Activated CD8-positive, alpha-beta memory T cell treated with anti-CD3 and anti-CD28 coated beads, Interleukin-2, amount 10 ng/mL, durations not matched to agents 7 days and 5 days (primary cell): ENCODE measurements at regions not wholly inside any gene's neighbourhood (a gene's known extent, or its start where the extent isn't known, plus 50 kb on each side); places are given as distances from the start of the nearest gene placed in this dataset.

Source experiments
- ATAC-seq: fragments of 150-1000 bp; cut with Tn5 transposase; one replicate; pipeline ENCODE4 v1.10.0; 2021; ENCODE audit warnings: moderate library complexity
- CTCF ChIA-PET: fragments of 350-600 bp; sonication (Branson Sonifier 250); formaldehyde crosslinking; loops from one replicate; lab custom pipeline; 2021; ENCODE audit warnings: antibody characterized with exemption; lab: Charles Lee
- DNase-seq: peaks from one replicate; pipeline ENCODE4 v3.0.0-alpha.2; 2020
- H3K27ac Mint-ChIP-seq: one replicate; pipeline ENCODE4 v1.8.0; 2021; ENCODE audit warnings: mild to moderate bottlenecking, mixed read lengths
- H3K27me3 Mint-ChIP-seq: one replicate; pipeline ENCODE4 v1.8.0; 2021; ENCODE audit warnings: mixed read lengths
- H3K36me3 Mint-ChIP-seq: one replicate; pipeline ENCODE4 v1.8.0; 2021; ENCODE audit warnings: mild to moderate bottlenecking, mixed read lengths
- H3K4me1 Mint-ChIP-seq: one replicate; pipeline ENCODE4 v1.8.0; 2021; ENCODE audit warnings: mixed read lengths
- H3K4me3 Mint-ChIP-seq: one replicate; pipeline ENCODE4 v1.8.0; 2021; ENCODE audit warnings: mild to moderate bottlenecking, moderate library complexity, mixed read lengths
- H3K9me3 Mint-ChIP-seq: one replicate; pipeline ENCODE4 v1.8.0; 2022; ENCODE audit warnings: low read depth, mixed read lengths

DNA sequence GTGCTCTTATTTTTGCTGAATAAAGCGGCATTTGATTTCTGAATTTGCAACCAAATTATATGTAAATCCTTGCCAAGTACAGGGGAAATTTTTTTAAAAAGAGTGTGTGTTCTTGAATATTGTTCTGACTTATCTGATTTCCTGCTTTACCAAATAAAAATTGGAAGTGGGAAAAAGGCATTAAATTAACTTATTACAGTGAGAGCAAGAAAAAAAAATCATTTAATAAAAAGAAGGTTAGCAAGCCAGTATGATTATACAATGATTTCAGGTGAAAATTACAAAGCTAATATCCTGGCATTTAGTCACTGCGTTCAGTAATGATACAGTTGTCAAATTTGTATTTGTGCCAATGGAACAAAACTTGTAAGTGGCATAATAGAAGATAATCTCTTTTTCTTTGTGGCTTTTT is 82.1 kb upstream of the PPARA start:
- no peak overlapping the region for H3K4me3 Mint-ChIP-seq
- H3K36me3 Mint-ChIP-seq: no peaks in the 10 kb centered on the region
- no peaks in the 10 kb centered on the region for H3K9me3 Mint-ChIP-seq
- peaks cover 19% of the 10 kb centered on the region for H3K4me1 Mint-ChIP-seq
- CTCF ChIA-PET: no interaction called here
- ATAC-seq (no peak), DNase-seq (no peak)
- peaks cover 24% of the 10 kb centered on the region for H3K27me3 Mint-ChIP-seq
- H3K27ac Mint-ChIP-seq: no peak overlapping the region

DNA sequence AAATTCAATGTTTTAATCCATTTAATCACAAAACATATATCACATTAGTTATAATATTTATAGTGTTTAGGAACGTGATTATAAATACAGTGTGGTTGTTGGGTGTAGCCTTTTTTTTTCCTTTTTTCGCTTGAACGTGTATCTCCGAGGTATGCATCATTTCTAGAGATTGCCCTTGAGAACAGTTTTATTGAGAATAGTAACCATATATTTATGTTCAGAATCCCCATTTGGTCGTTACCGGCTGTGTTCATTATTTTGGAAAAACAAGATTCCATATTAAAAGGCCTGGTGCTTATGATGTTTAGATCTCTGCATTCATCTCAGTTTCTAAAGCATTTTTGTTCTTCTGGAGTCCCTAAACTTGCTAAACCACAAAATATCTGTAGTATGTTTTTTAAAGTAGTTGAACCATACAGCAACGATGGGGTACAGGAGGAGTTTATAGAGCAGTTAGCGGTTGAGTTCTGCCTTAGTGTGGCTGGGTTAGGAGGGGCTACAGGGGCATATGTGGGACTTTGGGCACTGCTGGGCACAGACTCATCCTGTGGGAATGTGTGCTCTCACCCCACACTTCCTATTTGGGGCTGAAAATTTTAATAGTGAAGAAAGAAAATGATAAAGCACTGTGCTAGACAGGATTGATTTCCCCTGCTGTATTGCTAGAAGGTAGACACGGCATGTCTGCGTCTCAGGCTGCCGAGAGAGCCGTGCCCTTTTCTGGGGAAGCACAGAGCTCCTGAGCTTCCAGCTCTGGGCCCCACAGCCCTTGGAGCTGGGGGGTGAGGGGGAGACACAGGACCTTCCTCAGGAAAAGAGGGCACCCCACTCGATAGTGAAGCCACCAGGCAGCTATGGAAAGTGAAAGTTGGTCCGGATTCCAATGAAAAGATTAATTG is 81.5 kb upstream of the PPARA start:
- no peak for ATAC-seq
- no peaks in the 10 kb centered on the region for H3K9me3 Mint-ChIP-seq

DNA sequence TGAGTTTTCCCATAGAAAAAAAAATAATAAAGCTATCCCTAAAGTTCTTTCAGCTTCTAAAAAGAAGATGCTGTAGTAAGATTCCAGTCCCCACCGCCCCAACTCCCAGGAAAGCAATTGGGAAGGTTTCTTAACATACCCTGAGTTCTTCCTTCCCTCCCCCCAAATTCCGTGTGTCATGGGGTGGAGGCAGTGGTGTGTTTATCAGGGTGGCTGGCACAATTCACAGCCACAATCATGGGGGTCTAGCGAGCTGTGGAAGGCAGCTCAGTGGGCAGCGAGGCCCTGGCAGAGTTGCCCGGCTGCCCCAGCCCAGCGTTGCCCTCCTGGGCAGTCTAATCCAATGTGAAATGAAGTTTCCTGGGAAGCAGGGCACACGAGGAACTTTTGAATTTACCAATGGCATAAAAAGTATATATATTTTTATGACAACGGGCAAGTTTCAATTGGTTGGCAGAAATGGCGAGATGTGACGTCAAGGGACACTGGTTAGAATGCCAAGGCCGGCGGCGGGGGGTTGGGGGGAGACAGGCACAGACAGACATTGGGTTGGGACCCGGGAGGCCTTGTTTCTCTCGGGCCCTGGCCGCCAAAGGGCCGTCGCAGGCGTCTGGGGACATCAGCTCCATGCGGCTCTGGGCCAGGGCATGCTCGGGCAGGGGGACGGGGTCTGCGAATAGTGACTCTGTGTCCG is 80.7 kb upstream of the PPARA start:
- peak overlapping the region; percentile 52 for H3K27ac Mint-ChIP-seq
- H3K27me3 Mint-ChIP-seq: peaks cover 24% of the 10 kb centered on the region
- H3K36me3 Mint-ChIP-seq: no peaks in the 10 kb centered on the region
- no peak for DNase-seq
- peak overlapping the region; percentile 78 for H3K4me3 Mint-ChIP-seq
- peaks cover 26% of the 10 kb centered on the region for H3K4me1 Mint-ChIP-seq
- no peaks in the 10 kb centered on the region for H3K9me3 Mint-ChIP-seq
- CTCF ChIA-PET: interaction anchor here (1.0 to 2.5 kb wide), 5 partner anchors 15 to 63 kb away, joined by 4 to 12 read pairs (median 5); no protein-coding TSS in a partner anchor
- no peak for ATAC-seq

More for the DNA sequence above, 81.5 kb upstream of the PPARA start:
- CTCF ChIA-PET: interaction anchor here (1.0 to 2.5 kb wide), 3 partner anchors 24 to 62 kb away, joined by 4 to 12 read pairs (median 5); no protein-coding TSS in a partner anchor
- H3K4me1 Mint-ChIP-seq: peaks cover 22% of the 10 kb centered on the region
- H3K27me3 Mint-ChIP-seq: peaks cover 24% of the 10 kb centered on the region
- no peak overlapping the region for H3K27ac Mint-ChIP-seq
- peak overlapping the region; percentile 78 for H3K4me3 Mint-ChIP-seq
- no peaks in the 10 kb centered on the region for H3K36me3 Mint-ChIP-seq
- DNase-seq: no peak

DNA sequence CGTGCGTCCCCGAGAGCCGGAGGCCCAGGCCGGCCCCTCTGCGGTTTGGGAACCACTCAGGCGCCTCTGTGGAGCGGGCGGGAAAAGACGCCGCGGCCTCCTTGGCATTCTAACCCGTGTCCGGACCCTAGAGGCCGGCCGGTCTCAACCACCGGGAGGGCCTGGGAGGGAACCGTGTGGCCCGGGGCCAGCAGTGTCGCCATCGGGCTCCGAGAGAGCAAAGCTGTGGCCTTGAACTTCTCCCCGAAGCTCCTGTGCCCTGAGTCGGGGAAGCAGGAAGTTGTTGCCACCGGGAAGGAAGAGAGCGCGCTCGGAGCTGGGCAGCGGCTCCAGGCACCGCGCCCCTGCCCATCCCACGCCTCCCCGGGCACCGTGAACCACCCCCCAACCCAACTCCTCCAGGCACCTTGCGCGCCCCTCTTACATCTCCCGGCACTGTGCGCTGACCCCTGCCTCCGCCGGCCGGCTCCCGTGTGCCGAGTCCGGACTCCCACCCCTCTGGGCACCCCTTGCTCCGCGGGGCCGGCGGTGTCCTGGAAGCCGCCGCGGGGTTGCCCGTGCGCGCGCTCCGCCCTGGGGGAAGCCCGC is 80.0 kb upstream of the PPARA start:
- no peaks in the 10 kb centered on the region for H3K9me3 Mint-ChIP-seq
- H3K4me3 Mint-ChIP-seq: peak overlapping the region; percentile 78
- H3K27me3 Mint-ChIP-seq: peaks cover 21% of the 10 kb centered on the region
- H3K36me3 Mint-ChIP-seq: no peaks in the 10 kb centered on the region
- H3K27ac Mint-ChIP-seq: peak overlapping the region; percentile 78
- H3K4me1 Mint-ChIP-seq: peaks cover 32% of the 10 kb centered on the region
- DNase-seq: peak; percentile 48
- peak; percentile 38 for ATAC-seq
- CTCF ChIA-PET: interaction anchor here (0.7 to 2.5 kb wide), 5 partner anchors 15 to 64 kb away, joined by 4 to 12 read pairs (median 5); no protein-coding TSS in a partner anchor

DNA sequence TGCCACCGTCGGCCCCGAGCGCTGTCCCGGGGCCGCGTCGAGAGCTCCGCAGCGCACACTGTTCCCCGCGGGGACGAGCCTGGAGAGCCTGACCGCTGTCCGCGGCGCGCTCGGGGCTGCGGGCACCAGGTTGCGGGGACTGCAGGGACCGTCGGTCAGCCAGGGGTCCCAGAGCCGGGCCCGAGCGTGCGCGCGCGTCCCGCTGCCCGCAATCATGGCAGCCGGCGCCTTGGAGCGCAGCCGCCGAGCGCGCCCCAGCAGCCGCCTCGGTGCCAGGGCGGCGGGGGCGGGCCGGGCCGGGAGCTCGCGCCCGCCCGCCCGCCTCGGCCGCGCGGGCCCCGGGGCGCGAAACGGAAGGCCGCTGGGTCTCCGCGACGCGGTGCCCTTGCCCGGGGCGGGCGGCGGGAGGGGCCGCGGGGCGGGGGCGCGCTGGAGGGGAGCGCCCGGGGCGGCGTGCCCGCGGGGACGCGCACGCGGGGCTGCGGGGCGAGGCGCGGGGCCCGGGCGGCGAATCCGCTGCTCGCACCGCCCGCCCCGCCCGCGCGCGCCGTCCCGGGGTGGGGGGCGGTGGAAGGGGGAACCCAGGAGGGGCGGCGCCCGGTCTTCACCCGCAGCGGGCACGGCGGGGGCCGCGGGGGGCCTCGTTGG is 79.4 kb upstream of the PPARA start:
- Mint-ChIP-seq H3K27ac (no peak overlapping the region), H3K27me3 (peaks cover 21% of the 10 kb centered on the region), H3K4me1 (peaks cover 32% of the 10 kb centered on the region), H3K36me3 (no peaks in the 10 kb centered on the region), H3K4me3 (peak overlapping the region; percentile 78), H3K9me3 (no peaks in the 10 kb centered on the region)
- ATAC-seq (peak; percentile 56), DNase-seq (no peak)
- CTCF ChIA-PET: interaction anchor here (0.7 to 2.5 kb wide), 4 partner anchors 16 to 64 kb away, joined by 4 to 12 read pairs (median 6); no protein-coding TSS in a partner anchor

DNA sequence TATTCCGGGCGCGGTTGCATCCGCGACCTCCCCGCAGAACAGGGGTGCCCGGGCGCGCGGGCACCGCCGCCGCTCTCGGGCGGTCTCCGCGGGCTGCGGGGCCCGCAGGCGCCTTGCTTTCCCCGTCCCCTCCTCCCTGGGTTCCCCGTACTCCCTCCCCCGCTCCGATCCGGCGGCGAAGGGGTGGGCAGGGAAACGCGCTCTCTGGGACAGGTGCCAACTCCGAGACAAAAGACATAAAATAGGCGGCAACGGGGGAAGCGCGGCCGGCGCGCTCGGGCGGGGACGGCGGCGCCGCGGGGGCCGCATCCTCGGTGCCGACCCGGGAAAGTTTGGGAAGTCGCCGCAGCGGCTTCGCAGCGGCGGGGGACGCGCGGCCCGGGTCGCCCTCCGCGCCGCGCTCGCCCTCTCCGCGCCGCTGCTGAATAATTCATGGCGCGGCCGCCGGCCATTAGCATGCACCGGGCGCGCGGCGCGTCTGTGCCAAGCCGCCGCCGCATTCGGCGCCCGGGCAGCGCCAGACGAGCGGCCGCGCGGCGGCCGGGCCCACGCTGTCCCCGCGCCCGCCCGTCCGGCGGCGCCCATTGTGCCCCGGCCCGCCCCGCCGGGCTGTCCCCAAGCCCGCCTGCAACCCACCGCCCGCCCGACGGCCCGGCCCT is 78.7 kb upstream of the PPARA start:
- Mint-ChIP-seq H3K9me3 (no peaks in the 10 kb centered on the region), H3K4me1 (peaks cover 34% of the 10 kb centered on the region), H3K27me3 (peaks cover 21% of the 10 kb centered on the region), H3K36me3 (no peaks in the 10 kb centered on the region), H3K27ac (peak overlapping the region; percentile 68), H3K4me3 (peak overlapping the region; percentile 73)
- CTCF ChIA-PET: interaction anchor here (2.5 to 3.0 kb wide), 2 partner anchors 65 to 66 kb away, joined by 12 to 25 read pairs; no protein-coding TSS in a partner anchor
- ATAC-seq: peak; percentile 14
- DNase-seq: peak; percentile 49

DNA sequence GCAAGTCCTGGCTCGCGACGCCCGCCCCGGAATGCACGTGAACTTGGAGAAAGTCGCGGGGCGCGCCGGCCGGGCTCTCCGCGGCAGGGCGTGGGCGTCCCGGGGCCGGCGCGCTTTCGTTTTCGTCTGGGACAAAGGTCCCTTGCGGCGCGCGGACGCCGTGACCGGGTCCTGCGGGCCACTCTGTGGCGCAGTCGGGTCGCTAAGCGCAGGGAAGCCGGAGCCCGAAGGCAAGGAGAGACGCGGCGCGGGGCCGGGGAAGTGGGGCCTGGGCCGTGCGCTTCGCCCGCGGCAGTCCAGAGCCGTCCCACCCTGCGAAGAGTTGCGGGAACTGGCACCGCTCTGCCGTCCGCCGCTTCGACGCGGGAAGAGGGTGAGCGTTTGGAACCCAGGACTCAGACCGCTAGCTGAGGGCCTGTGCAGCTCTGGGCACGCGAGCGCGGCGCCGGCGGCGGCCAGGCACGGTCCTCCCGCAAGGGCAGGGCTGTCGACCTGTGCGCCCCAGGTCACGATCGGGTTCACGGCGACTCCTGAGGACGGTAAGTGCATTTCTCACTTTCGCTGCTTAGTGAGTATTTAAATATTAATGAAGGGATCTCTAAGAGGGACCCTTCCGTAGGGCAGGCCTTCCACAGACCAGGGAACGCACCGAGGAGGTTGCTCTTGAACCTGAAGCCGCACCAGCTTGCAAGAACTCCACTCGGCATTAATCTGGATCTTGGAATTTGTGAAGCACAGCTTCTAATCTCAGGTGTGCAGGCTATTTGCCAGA is 78.0 kb upstream of the PPARA start:
- peak; percentile 28 for ATAC-seq
- Mint-ChIP-seq H3K27me3 (peaks cover 21% of the 10 kb centered on the region), H3K4me1 (peaks cover 34% of the 10 kb centered on the region)

DNA sequence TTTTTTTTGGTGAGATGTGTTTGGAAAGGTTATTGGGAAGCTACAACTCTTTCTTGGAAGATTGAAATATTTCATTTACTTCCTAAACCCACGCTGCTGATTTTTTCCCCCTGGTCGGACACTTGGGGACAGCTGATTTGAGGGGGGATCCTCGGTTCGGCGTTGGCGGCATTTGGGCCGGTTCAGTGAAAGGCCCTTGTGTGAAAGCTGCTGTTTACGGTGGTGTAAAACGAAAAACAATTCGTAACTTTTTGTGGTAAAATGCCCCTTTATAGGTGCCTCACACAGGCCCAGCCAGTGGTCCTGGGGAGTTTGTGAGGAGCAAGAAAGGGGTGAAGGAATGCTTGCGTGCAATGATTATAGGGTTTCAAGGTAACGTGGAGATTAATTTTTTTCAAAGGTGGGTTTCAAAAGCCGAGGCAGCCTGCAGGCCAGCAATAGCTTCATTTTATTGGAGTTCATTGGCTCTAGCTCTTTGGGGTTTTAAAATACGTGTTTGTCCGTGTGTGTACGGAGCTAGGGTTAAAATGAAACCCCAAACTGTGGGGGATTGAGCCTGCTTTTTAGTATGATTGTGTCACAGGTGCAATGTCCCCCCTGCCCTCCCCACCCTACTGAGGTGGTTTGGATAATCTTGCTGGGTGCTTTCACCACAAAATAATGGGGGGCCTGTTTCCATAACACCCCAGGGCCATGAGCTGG is 77.2 kb upstream of the PPARA start:
- Mint-ChIP-seq H3K9me3 (no peaks in the 10 kb centered on the region), H3K4me1 (peaks cover 34% of the 10 kb centered on the region), H3K36me3 (no peaks in the 10 kb centered on the region), H3K27ac (peak overlapping the region; percentile 11), H3K4me3 (peak overlapping the region; percentile 68), H3K27me3 (peaks cover 21% of the 10 kb centered on the region)
- ATAC-seq (no peak), DNase-seq (no peak)
- CTCF ChIA-PET: interaction anchor here (0.7 to 3.0 kb wide), 7 partner anchors 37 to 294 kb away, joined by 3 to 25 read pairs (median 4); no protein-coding TSS in a partner anchor

More for the DNA sequence above, 78.0 kb upstream of the PPARA start:
- H3K36me3 Mint-ChIP-seq: no peaks in the 10 kb centered on the region
- H3K9me3 Mint-ChIP-seq: no peaks in the 10 kb centered on the region
- no peak overlapping the region for H3K27ac Mint-ChIP-seq
- CTCF ChIA-PET: interaction anchor here (1.1 to 3.0 kb wide), 3 partner anchors 36 to 66 kb away, joined by 4 to 25 read pairs (median 6); no protein-coding TSS in a partner anchor
- H3K4me3 Mint-ChIP-seq: peak overlapping the region; percentile 68
- peak; percentile 51 for DNase-seq

DNA sequence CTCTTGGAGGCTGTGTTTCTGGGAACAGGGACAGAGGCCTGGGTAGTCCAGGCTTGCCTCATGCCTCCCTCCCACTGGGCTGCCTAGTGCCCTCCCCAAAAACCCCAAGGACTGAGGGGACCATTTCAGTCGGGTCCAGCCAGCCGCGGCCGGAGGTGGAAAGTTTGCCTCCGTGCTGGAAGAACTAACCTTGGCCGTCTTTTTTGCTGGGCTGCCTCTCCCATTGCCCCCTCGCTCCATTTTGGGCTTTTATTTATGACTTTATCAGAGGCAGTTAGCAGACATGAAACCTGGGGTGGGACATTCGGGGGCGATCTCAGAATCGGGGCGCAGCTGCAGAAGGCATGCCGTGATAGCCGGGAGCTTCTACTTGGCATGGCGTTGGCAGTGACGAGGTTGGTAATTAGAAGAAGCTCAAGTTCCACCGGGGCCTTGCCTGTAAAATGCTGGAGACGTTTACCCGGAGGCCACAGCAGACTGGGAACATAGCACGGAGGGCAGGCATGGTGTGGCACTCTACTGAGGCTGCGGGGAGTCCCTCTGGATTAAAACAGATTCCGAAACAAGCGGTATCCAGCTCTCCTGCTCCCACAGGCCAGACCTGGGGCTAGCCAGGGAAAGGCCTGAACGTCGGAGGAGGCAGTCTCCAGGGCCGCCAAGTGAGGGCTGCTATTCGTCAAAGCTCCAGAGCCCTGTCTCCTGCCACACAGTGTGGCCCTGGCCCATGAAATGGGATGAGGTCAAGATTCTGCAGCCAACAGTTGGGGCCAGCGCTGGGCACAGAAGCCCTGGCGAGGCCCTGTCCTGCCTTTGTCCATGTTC is 76.4 kb upstream of the PPARA start:
- peaks cover 30% of the 10 kb centered on the region for H3K4me1 Mint-ChIP-seq
- no peak overlapping the region for H3K27ac Mint-ChIP-seq
- no peaks in the 10 kb centered on the region for H3K36me3 Mint-ChIP-seq
- no peak for ATAC-seq
- peaks cover 17% of the 10 kb centered on the region for H3K27me3 Mint-ChIP-seq
- H3K9me3 Mint-ChIP-seq: no peaks in the 10 kb centered on the region
- no peak for DNase-seq
- no peak overlapping the region for H3K4me3 Mint-ChIP-seq
- CTCF ChIA-PET: interaction anchor here (0.8 to 3.0 kb wide), 5 partner anchors 38 to 293 kb away, joined by 3 to 25 read pairs (median 6); no protein-coding TSS in a partner anchor

DNA sequence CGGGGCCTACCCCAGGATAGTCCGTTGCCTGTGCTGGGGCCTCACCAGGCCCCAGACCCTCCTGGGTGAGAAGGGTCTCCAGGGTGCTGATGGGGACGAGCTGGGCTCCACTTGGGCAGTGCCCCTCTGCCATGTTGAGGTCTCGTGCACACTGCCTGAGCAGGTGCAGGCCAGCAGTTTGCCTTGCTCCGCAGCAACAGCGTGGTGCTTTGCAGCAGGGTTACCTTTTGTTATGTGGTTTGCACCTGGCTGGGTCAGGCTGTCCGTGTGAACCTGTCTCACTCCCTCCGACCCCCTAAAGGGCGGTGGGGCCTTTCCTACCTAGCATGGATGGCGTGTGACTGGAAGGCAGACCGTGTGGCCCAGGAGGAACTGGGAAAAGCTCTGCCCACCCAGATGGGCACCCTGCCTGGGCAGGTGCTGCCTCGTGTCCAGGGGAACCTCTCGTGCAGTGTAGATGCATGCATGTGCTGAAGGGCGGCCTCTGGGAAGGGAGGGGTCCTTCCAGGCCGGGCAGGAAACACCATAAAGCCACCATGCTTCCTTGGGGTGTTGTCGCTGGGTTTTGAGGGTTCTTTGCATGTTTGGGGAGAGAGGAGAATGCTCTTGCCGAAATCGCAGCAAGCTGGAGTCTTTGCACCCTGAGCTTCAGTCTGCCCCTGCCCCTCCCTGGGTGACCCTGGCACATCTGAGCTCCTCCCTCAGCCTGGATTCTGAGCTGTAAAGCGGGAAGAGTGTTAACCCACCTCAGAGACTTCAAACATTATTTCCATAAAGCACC is 75.4 kb upstream of the PPARA start:
- no peak for ATAC-seq
- DNase-seq: no peak
- peaks cover 21% of the 10 kb centered on the region for H3K4me1 Mint-ChIP-seq
- no peak overlapping the region for H3K27ac Mint-ChIP-seq
- CTCF ChIA-PET: interaction anchor here (1.2 to 3.0 kb wide), 3 partner anchors 42 to 79 kb away, joined by 4 to 25 read pairs (median 6); no protein-coding TSS in a partner anchor
- H3K4me3 Mint-ChIP-seq: no peak overlapping the region
- H3K36me3 Mint-ChIP-seq: no peaks in the 10 kb centered on the region
- peaks cover 7% of the 10 kb centered on the region for H3K27me3 Mint-ChIP-seq
- H3K9me3 Mint-ChIP-seq: no peaks in the 10 kb centered on the region
